ENCODE measurements at regions not wholly inside any gene's neighbourhood (a gene's known extent, or its start where the extent isn't known, plus 50 kb on each side); places are given as distances from the start of the nearest gene placed in this dataset.

GRCh38 chr10:56715262-56715661 is 354.2 kb upstream of the ZWINT start:
- DNase-seq: no peak

DNA sequence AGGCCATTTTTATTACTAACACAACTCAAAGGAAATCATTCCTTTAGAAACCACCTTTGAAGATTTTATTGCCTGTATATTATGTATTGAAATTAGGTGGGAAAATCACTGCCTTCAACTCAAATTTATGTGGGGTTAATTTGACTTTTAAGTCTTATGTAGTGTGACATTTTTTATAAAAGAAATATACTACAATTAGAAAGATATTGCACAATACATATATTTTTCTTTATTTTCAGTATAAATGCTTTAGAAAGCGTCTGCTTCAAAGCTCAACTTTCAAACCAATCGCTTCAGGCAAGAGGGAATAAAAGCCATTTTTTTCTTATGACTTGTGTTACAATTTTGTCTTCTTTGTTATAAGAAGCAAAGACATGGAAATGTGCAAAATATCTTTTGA is 337.4 kb upstream of the ZWINT start:
- DNase-seq: no peak

GRCh38 chr10:56679578-56679977 is 318.5 kb upstream of the ZWINT start:
- DNase-seq: no peak

GRCh38 chr10:56662765-56663447 is 301.8 kb upstream of the ZWINT start:
- no peak for DNase-seq

DNA sequence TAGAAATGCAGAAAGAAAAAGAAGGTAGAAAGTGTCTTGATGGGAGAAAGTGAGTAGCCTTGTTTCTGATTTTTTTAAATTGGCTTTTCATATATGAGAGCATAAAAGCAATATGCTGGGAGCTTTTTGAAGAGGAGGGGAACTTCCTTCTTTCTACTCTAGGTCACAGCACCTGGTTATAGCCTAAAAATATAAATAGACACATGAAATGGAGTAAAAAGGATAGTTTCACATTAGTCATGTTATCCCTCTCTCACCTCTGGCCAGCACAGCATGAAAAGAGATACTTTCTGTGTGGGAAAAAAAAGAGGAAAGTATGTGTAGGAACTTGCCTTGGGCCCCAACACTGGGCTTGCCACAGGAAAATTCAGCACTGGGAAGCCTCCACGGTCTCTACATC is 292.2 kb upstream of the ZWINT start:
- no peak for DNase-seq

GRCh38 chr10:56646329-56647111 is 285.5 kb upstream of the ZWINT start:
- DNase-seq: no peak

- DNase-seq: no peak
These were observed 272.9 kb upstream of the ZWINT start for GRCh38 chr10:56633876-56634452.

DNA sequence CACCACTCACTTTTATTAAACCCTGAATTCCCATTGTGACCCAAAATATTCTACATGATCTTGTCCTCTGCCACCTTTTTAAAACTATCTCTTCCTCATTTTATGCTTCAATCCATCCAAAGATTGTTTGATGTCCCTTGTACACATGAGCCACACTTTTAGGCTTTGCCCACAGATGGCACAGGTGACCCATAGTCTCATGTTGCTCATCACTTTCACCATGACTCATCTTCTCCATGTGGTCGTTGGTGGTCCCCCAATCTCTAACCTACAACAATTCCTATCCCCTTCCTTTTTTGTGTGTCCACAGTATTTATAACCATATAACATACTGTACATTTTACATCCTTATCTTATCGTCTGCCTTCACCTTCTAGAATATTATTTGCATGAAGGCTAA is 271.5 kb upstream of the ZWINT start:
- DNase-seq: no peak

DNA sequence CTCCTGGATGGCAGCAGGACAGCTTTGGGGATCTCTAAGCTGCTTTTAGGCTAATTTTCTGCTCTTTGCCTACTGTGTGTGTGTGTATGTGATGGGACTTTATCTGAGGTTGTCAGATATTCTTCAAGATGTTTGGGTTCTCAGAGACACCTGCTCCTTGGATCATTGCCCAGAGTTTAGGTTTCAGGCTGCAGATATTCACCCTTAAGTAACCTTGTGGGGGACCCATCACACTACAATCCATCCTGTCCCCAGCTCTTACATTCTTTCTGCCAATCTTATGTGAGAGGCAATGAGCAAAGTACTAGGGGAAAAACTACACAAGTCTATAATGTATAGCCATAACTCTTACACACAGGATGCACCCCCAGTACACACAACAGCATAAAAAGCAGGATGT is 263.0 kb upstream of the ZWINT start:
- DNase-seq: no peak

DNA sequence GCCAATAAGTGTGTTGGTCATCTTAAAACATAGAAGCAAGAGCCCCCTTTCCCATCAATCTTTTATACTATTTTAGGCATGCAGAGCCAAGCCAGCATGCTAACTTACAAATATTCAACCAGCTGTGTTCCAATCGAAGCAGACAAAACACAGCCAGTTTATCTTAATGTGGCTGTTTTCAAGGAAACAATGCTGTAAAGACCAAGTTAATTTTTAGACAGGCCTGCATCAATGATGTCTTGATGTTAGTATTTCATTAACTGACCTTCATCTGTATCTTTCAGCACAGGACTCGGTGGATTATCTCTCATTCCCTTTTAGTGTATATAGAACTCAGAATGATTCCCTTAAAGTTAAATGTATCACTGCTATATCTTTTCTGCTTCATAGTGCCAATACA is 262.0 kb upstream of the ZWINT start:
- DNase-seq: no peak

DNA sequence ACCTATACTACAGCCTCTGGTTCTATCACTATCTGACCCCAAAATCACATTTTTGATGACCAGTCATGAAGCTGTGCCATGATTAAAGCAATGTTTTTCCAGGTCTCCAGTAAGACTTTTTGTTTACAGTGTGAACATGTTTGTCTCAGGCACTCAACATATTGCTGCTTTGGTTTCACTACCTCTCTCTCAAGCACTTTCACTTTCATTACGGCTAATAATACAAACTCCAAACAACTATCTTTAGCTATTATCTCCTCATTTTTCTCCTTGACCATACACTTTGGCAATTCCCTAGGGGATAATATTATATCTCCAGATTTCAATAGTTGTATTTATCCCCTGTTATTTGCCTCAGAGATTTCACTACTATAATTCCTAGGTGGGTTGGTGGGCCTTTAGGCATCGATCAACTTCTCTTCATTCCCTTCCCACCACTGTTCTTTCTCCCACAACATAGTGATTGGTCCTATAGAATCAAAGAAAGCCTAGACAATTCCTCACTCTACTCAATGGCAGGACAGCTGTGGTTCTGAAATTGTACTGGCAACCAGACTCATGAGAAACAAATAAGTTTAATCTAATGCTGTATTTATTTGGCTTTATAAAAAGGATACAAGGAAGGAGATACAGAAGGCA is 261.4 kb upstream of the ZWINT start:
- no peak for DNase-seq

DNA sequence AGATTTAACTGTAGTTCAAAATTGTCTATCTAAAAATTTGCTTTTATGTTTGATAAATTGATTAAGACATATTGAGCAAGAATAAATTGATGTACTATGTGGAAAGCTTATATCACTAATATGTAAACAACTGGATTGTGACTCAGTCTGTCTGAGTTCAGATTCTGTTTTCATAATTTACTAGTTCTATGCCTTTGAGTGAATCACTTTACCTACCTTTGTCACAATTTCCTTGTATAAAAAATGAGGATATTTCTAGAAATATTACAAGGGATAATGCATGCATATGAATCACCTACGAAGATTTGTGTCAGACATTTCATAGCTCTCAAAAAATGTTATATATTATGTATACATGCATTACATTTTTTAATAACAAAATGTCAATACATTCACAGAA is 245.1 kb upstream of the ZWINT start:
- no peak for DNase-seq

DNA sequence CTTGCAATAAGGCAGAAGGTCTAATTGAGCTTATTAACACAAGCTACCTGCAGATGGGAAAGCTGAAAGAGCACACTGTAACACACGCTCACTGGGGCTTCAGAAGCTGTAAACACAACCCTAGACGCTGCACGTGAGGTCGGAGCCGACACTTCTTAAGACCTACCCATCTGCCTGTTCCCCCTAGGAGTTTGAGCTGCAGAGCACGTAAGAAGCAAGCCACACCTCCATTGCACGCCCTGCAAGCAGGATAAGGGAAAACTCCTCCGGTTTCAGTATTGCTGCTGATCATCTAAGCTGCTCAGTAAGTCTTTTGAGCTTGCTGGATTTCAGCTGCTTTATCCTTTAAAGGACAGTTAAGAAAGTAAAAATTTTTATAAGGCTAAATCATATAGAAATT is 244.0 kb upstream of the ZWINT start:
- no peak for DNase-seq

GRCh38 chr10:56604624-56605023 is 243.6 kb upstream of the ZWINT start:
- DNase-seq: no peak

GRCh38 chr10:56599201-56599600 is 238.1 kb upstream of the ZWINT start:
- DNase-seq: no peak

DNA sequence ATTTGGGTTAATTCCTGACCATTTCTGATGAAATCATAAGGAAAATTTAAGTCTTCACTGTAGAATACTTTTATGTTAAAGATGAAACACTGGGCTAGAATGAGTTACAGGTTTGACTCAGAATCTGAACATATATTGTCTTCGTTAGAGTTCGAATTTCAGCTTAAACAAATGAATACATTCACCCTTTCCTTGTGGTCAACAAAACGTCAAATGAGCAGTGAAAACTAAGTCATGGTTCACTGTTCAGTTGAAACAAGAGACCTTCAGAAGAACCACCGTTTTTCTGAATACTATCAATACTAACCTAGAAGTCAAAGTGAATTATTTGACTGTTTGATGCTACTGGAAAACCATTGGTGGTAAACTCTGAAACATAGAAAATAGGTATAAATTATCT is 235.2 kb upstream of the ZWINT start:
- no peak for DNase-seq

DNA sequence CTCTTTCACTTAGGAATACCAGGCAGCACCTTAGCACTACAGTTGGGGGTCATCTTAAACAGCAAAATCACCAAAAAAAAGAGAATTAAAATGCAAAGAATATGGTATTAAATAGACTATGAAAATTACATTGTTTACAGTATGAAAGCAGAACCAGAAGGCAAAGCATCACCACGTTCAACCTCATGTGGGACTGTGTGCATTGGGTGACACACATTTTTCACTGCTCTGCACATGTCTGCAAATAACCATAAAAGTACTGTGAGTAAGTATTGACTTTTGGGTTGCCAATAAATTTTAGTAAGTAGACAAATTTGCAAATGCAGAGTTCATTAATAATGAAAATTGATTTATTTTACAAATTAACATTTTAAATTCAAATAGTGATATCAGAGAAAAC is 232.1 kb upstream of the ZWINT start:
- no peak for DNase-seq

DNA sequence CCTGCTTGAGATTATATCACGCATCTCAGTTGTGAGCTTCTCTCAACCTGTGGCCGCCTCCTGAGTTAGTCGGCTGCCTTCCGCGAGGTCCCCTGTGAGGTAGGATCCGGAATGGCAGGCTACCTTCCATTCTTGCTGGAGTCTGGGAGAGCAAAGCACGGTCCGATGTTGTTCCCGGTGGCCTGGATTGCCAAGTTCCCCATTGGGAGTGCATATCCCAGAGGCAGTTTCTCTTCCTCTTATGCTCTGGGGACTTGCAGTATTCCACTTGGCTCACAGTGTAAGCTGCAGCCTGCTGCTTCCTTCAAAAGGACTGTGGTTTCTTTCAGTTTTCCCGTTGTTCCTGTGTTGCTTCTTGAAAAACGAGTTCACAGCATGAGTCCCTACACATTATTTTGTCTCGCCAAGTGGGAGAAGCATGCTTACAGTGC is 225.4 kb upstream of the ZWINT start:
- DNase-seq: no peak

- DNase-seq: no peak
These were observed 224.6 kb upstream of the ZWINT start for GRCh38 chr10:56585447-56586171.

GRCh38 chr10:56583316-56583715 is 222.3 kb upstream of the ZWINT start:
- no peak for DNase-seq

GRCh38 chr10:56567580-56567979 is 206.5 kb upstream of the ZWINT start:
- DNase-seq: no peak

GRCh38 chr10:56561336-56561735 is 200.3 kb upstream of the ZWINT start:
- no peak for DNase-seq

DNA sequence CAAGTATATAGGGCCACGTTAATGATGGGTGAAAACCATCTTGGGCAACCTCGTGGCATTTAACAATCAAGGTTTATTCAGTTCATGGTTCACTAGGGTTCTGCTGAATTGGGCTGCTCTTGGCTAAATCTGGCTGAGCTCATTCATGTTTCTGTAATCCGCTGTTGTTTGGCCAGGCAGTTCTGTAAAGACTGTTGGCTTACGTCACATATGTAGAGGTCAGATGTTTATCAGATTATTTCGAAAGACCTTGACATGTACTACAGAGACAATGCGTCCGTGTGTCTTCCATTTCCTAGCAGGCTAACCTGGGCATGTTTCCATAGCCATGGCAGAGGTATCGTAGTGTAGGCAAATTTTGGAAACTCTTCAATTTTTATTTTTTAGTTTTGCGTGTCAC is 190.0 kb upstream of the ZWINT start:
- no peak for DNase-seq
